ENCODE measurements at regions not wholly inside any gene's neighbourhood (a gene's known extent, or its start where the extent isn't known, plus 50 kb on each side); places are given as distances from the start of the nearest gene placed in this dataset.

DNA sequence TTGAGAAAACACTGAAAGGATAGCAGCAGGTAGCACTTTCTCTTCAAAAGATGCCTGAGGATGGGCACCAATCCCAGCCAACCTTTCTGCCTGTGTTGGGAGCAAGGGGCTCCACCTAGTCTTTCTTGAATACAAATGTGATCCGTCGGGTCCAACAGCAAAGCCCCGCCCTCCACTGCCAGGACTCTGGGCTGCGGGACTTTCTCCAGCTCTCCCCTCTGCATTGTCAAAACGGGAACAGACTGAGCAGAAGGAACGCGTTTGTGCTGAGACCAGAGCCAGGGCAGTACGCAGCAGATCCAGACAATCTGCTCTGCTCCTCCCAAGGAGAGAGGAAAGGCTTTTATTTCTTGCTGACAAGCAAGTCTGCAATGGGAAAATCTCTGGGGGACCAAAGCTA, 139.7 kb downstream of the SEC61B start:
- DNase-seq (ENCODE audit: low read depth in 2 of 2, low spot score in 1 of 2), result no peak

DNA sequence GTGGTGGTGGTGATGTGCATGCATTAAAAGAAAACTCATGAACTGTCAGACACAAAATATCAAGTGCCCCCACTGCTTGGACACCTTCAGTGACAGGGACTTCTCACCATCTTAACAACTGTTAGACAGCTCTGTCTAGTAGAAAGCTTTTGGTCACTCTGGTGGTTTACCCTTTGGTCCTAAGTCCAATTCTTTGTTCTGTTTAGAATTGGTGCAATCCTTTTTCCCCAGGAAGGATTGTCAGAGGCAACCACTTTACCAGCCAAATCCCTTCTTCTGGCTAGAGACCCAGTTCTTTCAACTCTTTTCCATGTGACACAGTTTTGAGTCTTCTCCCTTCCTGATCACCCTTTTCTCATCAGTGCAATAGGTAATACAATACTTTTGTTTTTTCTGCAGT, 140.2 kb downstream of the SEC61B start:
- no peak for DNase-seq (ENCODE audit: low read depth in 2 of 2, low spot score in 1 of 2)

DNA sequence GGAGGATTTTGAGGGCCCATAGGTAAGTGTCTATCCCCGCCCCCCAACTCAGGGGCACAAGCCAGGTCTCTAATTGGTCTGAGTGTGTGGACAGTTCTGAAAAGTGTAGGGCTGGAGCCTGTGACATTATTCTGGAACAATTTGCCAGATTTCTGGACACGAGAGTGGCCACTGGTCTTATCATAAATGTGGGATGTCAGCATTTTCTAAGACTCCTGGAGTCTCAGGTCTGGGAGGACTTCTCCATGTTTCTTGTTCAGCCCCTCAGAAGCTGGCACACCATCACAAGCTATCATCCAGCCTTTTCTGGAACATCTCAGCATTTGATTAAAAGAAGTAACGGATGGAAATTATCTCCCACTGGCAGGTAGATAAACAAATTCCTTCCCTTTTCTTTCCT, 141.4 kb downstream of the SEC61B start:
- DNase-seq (ENCODE audit: low read depth in 2 of 2, low spot score in 1 of 2), result no peak

DNA sequence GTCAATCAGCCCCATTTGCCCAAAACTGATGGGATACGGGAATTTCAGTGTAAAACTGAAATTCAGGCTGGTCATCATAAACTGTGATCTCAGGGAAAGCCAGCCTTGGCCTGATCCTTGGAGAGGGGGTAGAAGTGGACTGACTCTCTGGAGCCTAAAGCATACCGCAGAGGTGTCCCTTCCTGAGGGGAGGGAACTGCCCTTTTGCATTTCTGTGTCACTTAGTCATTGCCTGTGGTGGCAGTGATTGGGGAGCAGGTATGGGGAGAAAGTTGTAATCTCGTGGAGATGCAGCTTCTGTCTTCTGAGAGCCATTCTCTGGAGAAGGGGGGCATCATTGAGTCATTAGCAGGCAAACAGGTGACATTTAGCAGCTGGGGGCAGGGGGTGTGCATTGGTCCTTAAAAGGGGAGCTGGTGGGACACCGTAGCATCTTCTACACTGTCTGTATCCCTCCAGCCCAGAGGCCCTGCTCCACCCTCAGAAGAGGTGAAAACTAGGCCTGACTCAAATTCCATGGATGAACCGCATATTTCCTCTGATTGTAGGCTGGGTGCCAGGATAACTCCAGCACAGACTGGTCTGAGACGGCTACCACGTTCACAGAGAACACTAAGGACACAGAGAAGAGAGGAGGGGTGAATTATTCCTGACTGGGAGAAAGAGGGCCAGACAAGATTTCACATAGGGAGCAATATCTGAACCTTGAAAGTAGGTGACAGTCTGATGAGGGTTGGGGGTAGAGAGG, 143.3 kb downstream of the SEC61B start:
- no peak for DNase-seq (ENCODE audit: low read depth in 2 of 2, low spot score in 1 of 2)

DNA sequence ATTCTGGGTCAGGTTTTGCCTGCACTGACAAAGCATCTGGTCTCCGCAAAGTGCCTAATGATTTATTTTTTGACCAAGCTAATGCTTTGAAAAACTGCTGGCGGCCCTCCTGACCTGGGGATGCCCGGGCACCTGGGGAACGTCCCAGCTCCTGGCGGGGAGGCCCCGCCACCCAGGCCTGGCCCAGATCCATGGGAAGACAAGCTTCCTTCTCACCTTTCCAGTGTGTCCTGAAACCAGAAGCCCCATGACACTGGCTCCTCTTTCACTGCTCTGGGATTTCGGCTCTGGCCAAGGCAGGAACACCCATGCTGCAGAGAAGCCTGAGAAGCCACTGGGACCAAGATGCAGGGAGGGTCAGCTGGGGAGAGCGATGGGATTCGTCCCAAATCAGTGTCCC, 144.1 kb downstream of the SEC61B start:
- DNase-seq (ENCODE audit: low read depth in 2 of 2, low spot score in 1 of 2), result no peak

DNA sequence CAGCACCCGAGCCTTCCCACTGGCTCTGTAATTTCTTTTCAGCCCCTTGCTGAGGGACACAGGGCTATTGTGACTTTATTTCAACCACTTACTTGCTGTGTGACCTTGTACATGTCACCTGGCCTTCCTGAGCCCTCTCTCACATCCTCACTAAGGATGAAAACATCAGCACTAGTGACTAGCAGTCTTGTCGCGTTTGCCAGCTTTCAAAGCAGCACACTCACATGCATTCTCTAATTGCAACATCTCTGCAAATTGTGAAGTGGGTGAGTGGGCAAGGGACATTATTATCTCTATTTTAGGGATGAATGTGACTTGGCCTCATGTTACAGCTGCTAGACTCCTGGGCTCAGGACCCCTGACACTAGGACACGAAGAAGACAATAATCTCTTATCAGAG, 144.5 kb downstream of the SEC61B start:
- no peak for DNase-seq (ENCODE audit: low read depth in 2 of 2, low spot score in 1 of 2)

DNA sequence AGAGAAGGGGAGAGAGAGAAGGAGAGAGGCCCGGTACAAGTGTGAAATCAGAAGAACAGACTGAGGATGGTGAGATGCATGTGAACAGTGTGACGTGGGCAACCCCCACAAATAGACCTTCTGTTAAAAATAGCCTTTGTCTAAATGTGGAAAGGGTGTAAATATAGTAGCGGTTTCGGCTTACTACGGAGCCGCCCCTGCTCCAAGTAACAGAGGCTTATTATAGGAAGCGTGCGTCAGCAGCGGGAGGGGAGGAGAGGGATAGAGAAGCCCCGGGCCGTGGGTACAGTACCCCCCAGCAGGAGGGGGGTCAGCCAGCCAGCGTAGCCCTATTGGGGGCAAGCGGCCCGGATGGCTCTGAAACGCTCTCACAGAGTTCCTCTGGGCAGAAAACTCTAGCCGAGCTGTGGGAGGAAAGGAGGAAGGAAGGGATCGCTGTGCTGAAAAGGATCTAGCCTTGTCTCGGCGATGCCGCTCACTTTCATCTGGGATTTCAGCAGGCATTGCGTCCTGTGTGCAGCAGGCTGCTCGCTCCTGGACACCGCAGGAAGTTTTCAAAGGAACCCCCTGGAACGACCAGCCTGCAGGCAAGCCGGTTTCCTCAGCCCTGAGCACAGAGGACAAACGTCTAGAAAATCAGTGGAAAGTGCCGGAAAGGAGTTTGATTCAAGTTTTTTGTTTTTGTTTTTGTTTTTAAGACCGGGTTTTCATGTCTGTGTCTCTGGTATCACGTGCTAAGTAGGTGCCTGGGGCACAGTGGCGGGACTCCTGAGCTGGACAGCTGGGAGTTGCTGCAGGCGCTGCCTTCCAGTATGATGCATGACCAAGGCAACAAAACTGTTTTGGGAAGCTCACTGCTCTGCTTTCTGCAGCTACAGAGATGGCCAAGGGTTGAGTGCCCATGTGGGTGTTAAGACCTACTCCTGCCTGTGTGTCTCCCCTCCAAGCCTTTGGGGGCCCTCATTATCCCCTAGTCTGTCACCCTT, 146.6 kb downstream of the SEC61B start:
- no peak for DNase-seq (ENCODE audit: low read depth in 2 of 2, low spot score in 1 of 2)

DNA sequence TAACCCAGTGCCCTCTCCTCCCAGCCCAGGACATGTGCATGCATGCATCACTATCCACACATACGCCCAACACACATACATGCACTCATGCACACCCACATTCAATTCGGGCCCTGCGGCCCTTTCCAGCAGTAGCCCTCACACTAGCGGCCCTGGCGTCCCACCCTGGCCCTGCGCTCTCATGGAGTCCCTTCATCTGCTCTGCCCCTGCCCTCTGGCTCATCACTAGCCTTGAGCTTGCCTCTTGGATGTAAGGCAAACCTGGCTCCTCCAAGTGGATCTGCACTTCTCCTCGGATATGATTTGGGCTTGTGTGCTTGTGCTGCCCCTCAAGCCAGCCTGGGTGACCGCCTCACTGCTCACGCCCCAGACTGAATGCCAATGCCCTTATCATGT, 147.2 kb downstream of the SEC61B start:
- no peak for DNase-seq (ENCODE audit: low read depth in 2 of 2, low spot score in 1 of 2)

DNA sequence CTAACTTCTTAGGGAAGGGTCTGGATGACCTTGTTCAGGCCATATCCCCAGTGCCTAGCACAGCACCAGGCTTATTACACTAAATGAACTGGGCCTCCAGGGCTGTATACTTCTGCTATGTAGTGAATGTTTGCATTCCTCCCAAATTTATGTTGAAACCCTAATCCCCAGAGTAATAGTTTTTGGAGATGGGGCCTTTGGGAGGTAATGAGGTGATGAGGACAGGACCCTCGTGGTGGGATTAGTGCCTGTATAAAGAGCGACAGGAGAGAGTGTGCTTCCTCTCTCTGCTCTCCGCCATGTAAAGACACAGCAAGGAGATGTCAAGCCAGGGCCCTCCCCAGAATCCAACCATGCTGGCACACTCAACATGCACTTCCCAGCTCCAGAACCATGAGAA, 148.3 kb downstream of the SEC61B start:
- no peak for DNase-seq (ENCODE audit: low read depth in 2 of 2, low spot score in 1 of 2)

DNA sequence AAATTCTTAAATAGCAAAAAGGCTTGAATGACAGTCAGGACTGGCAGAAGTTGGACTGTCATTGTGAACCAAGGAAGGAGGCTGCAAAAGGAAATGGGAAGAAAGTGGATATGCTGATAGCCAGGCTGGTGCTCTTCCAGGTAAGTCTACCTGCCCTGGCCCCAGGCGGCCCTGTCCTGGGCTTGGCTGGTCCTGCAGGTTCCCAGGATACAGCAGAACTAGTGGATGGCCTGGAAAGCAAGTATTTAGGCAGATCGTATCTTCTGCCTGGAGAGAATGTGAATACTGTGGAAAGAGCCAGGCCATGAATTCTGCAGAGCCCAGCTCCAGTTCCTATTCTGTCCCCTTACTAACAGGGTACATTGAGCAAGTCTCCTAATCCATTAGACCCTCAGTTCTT, 149.3 kb downstream of the SEC61B start:
- no peak for DNase-seq (ENCODE audit: low read depth in 2 of 2, low spot score in 1 of 2)

DNA sequence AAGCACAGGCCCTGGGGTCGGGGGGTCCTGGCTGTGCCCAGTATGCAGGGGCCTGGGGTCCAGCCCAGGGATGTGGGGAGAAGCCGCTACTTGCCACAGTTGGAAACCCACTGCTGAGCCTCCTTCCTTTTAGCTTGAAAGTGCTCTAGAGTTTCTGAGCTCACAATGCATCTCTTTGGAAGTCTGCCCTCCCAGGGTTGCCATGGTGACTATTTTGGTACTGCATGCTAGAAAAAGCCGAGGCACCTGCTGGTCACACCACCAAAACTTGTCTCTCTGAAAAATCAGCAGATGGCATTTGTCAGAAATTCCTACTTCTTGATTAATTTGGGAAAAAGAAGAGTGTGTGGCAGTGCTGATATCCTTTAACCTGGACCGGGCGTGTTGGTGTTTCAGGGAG, 151.8 kb downstream of the SEC61B start:
- DNase-seq (ENCODE audit: low read depth in 2 of 2, low spot score in 1 of 2), result no peak

DNA sequence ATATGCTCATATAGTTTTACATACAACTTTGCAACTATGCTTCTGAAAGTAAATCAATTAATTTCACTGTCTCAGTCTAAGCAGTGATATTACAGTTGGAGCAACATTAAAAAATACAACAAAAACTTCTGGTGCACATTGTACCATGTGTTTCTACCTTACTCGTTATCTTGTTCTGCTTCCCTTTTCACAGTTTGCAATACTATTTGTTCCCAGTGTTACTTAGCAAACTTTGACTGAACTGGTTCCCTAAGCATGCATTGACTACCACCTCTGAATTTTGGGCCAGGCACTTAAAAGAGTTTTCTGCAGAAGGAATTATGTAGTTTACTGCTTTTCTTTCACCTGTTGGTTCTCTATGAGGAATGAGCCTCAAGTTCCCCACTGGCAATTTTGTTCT, 152.7 kb downstream of the SEC61B start:
- no peak for DNase-seq (ENCODE audit: low read depth in 2 of 2, low spot score in 1 of 2)

DNA sequence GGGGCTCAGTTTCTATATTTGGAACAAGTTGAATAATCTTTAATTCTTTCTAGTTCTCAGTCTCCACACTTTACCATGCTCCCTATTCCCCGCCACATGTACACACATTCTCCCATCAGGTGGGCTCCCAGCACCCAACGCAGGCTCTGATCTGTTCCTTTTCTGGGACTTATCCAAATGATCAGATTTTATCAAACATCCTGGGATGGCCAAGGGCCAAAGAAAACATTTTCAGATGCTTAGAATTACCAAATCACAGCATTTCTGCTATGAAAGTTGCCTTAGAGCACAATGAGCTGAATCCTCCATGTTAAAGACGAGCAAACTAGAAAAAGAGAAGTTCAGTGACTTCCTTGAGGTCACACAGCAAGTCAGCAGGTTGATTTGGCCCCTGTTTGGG, 153.4 kb downstream of the SEC61B start:
- DNase-seq (ENCODE audit: low read depth in 2 of 2, low spot score in 1 of 2), result no peak

DNA sequence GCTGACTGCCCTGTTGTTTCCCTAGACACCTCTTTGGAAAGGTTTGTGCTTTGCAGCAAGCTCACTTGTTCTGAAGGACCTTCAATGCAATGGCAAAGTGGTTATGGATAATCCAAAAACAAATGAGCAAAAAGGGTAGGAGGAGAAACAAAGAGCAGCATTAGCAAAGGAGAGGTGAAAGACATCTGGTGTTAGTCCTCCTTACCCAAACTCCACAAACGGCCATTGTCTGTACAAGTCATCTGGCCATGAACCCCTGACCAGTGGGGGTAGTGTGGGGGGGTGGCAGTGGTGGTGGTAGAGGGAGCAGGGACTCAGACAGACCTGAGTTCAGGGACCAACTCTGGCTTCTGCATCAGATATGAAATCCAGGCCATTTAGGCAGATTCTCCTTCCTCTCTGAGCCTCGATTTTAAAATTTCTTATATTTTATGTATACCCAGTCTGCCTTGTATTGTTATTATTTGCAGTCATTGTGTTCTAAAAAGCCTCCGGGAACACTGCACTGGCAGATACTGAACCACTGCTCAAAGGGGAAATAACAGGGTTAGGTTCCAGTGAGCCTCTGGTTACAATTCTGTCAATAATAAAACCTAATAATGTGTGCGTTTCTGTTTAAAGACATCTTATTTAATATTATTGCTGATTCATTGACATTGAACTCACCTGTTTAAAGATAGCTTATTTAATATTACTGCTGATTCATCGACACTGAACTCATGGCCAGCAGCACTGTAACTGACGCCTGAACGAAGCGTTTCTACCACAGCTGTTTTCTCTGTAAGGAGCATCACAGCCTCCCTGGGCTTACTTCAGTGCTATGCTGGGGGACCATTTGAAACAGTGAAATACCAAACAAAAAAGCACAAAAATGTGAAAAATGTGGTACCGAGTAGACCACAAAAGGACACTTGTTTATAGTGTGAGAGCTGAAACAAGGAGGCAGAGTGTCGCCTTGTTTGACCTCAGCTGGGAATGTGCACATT, 156.0 kb downstream of the SEC61B start:
- DNase-seq (ENCODE audit: low read depth in 2 of 2, low spot score in 1 of 2), result no peak

DNA sequence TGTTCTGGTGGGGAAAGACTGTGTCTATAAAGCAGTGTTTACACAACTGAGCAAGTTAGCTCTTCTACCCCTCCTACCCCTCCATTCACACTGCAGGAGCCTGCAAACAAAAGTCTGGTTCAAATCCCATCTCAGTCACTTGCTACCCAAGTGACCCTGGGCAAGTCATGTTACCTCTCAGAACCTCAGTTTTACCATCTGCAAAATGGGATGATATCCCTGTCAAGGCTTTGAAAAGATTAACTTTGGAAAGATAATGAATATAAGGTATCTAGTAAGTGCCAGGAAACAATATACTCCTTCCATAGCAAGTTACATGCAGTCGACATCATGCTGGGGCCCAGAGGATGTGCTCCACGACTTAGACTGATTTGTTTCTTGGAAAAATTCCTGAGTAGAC, 161.5 kb downstream of the SEC61B start:
- DNase-seq (ENCODE audit: low read depth in 2 of 2, low spot score in 1 of 2), result no peak

DNA sequence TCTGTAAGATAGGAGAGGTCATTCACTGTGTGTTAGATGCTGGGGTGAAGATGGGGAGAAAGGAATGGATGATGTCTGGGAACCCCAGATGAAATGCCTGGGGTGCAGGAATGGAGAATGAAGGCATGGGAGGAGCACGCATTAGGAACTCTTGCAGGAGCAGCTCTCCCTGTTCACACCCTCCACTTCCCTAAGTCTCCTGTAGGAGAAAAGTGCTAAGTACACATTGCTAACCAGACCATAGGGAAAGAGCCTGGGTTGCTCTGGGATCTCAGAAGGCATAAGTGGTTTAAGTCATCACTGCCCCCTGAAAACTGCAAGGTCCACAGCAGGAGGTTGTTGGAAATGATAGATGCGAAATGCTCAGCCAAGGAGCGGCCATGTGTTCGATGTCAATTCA, 163.1 kb downstream of the SEC61B start:
- DNase-seq (ENCODE audit: low read depth in 2 of 2, low spot score in 1 of 2), result no peak

DNA sequence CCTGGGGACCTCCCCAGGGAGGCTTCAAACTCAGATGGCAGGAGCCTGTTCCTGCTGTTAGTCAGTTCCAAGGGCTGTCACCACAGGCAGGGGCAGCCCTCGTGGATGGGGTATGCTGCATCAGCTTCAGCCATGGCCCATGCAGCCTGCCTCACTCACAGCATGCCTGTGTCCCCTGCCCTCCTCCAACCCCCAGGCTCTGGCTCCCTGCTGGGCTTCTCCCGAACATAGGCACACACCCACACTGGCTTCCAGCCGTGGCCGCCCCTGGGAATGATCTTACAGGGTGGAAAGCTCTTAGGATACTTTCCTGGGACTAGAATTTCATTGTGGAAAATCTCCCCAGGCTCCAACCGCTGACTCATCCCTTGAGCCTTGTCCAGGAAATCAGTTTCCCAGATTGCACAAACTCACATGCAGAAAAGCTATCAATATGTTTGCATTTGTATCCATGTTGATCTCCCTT, 163.8 kb downstream of the SEC61B start:
- DNase-seq (ENCODE audit: low read depth in 2 of 2, low spot score in 1 of 2), result no peak

DNA sequence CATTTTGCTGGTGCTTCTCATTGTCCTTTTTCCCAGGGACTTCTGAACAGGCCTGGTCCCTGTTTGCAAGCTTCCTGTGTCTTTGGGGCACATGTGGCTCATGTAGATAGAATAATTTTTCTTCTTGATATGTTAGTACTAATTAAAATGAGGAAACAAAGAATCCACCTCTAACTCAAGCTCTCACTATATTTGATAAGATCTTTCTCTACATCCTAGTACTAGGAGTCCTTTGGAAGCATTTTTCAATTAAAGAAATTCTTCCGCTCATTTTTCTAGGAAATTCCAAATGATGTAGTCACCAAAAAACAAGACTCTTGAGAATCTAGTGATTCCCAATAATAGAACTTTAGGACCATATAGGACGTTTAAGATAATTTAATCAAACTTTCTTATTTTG, 165.3 kb downstream of the SEC61B start:
- DNase-seq (ENCODE audit: low read depth in 2 of 2, low spot score in 1 of 2), result no peak

DNA sequence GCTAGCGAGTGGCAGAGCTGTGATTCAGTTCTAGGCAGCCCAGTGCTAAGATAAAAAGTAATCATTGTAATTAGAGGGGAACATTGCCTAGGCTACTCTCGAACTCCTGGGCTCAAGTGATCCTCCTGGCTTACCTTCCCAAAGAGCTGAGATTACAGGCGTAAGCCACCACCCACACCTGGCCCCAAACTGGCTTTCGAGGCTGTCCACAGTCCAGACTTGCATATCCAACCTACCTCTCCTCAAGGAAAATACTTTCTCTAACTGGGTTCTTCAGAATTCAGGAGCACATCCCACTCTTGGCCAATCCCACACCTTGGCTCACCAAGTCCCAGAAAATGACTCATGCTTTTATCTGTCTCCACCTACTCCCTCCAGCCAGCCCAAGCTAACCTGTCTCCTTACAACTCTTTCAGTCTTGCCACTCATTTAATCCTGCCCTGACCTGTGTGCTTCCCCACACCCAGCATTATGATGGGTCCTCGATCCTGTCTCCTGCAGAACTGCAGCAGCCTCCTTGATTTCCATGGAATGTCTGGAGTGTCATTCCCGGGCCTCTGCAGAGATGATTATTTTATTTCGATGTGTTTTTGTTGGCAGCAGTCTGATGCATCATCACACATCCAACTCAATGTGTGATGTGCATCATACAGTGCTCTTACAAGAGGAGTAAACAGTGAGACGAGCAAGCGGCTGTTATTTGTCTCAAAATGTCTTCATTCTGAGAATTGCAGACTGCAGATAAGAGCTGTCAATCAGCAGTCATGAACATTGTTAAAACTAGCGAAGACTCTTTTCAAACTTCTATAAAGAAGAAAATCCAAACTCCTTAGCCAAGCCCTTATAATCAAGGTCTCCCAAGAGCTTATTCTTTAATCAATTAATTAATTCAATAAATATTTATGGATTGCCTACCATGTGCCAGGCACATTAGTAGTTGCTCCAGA, 167.3 kb downstream of the SEC61B start:
- no peak for DNase-seq (ENCODE audit: low read depth in 2 of 2, low spot score in 1 of 2)
